K562 (cell line): ENCODE measurements at regions not wholly inside any gene's neighbourhood (a gene's known extent, or its start where the extent isn't known, plus 50 kb on each side); places are given as distances from the start of the nearest gene placed in this dataset.

ENCODE experiments used
- ATAC-seq: fragments of 200-7000 bp; cut with Tn5 transposase; 3 replicates; pipeline ENCODE4 v1.9.1; 2020; ENCODE audit warnings: moderate library complexity
- BruUV-seq: library from RNA; stranded (reverse); fragments of 400-500 nt; replicated peaks from 2 replicates; lab custom pipeline; 2021; lab: Mats Ljungman, UMichigan
- CTCF ChIA-PET: fragments of 300-600 bp; formaldehyde crosslinking; extraction: SDS; loops from one replicate; lab custom pipeline; 2021; ENCODE audit warnings: low intra/inter-chr PET ratio; lab: Yijun Ruan, JAX
- POLR2A ChIA-PET: fragments of 300-600, 350-650 bp; sonication (Branson Sonifier 250); formaldehyde crosslinking; extraction: SDS; loops from one replicate; lab custom pipeline; 2021; ENCODE audit warnings: antibody characterized with exemption, inconsistent platforms; lab: Yijun Ruan, JAX
- DNase-seq, 4 experiments: peaks; one replicate each; pipeline versions ENCODE4 v3.0.0 to v3.0.0-alpha.2; 2011 to 2018; ENCODE audit warnings: low spot score in 3 of 4, mixed read lengths in 3 of 4; ENCODE audit errors: extremely low read depth in 1 of 4
- FAIRE-seq: peaks from 2 replicates; lab custom pipeline; 2011; peaks lifted over from hg19 to GRCh38; lab: Jason Lieb, UNC
- H2AFZ ChIP-seq: 2 replicates; pipeline ENCODE4 v1.6.0; 2011; ENCODE audit warnings: low read depth, low read length, control low read depth, inconsistent platforms
- H3K27ac ChIP-seq: fragments of 200-600 bp; 3 replicates; pipeline ENCODE4 v1.8.0; 2011; ENCODE audit warnings: low read depth, mild to moderate bottlenecking, control low read depth, inconsistent platforms, low read length, moderate library complexity, mixed read lengths; ENCODE audit errors: extremely low read depth
- H3K27me3 ChIP-seq, 2 experiments: fragments of 300-600 bp in 1 of 2; 2 replicates in 1 of 2; 3 replicates in 1 of 2; pipeline versions ENCODE4 v1.6.0 to v1.8.0; 2011; ENCODE audit warnings: inconsistent platforms in 2 of 2, low read length in 2 of 2, mild to moderate bottlenecking in 1 of 2, mixed read lengths in 1 of 2, moderate library complexity in 1 of 2; ENCODE audit not compliant: control insufficient read depth in 2 of 2, insufficient read depth in 2 of 2
- H3K36me3 ChIP-seq: fragments of 300-600 bp; 3 replicates; pipeline ENCODE4 v1.8.0; 2011; ENCODE audit warnings: mild to moderate bottlenecking, low read length, inconsistent platforms; ENCODE audit not compliant: control insufficient read depth, insufficient read depth
- H3K4me1 ChIP-seq, 2 experiments: fragments of 200-600 bp in 1 of 2; replicated peaks in 1 of 2; 2 replicates in 1 of 2; 3 replicates in 1 of 2; pipeline versions ENCODE4 v1.5.1 to v1.8.0; 2011; ENCODE audit warnings: inconsistent platforms in 2 of 2, low read length in 2 of 2, mild to moderate bottlenecking in 1 of 2, mixed read lengths in 1 of 2, moderate library complexity in 1 of 2; ENCODE audit not compliant: control insufficient read depth in 2 of 2, insufficient read depth in 2 of 2
- H3K4me2 ChIP-seq: 2 replicates; pipeline ENCODE4 v1.6.1; 2011; ENCODE audit warnings: low read length, control low read depth, inconsistent platforms, mixed read lengths; ENCODE audit not compliant: insufficient read depth
- H3K4me3 ChIP-seq: fragments of 200-600 bp; sonication (generic), shearing (Covaris generic); 2 replicates; pipeline ENCODE4 v1.5.1; 2016; ENCODE audit warnings: control low read depth, inconsistent platforms
- H3K79me2 ChIP-seq: fragments of 200-600 bp; 3 replicates; pipeline ENCODE4 v1.8.0; 2011; ENCODE audit warnings: low read length, inconsistent platforms; ENCODE audit not compliant: control insufficient read depth, insufficient read depth
- H3K9ac ChIP-seq, 2 experiments: 2 replicates each; pipeline versions ENCODE4 v1.6.0 to v1.6.1; 2011; ENCODE audit warnings: low read depth in 2 of 2, low read length in 2 of 2, control low read depth in 1 of 2, inconsistent platforms in 1 of 2, mild to moderate bottlenecking in 1 of 2, mixed read lengths in 1 of 2; ENCODE audit not compliant: insufficient read depth in 1 of 2
- H3K9me1 ChIP-seq: one replicate; pipeline ENCODE4 v1.6.0; 2011; ENCODE audit warnings: inconsistent platforms, mild to moderate bottlenecking, low read length, moderate library complexity; ENCODE audit not compliant: control insufficient read depth, insufficient read depth
- H3K9me3 ChIP-seq: replicated peaks from 2 replicates; pipeline ENCODE4 v1.5.1; 2011; ENCODE audit warnings: low read depth, low read length, inconsistent platforms; ENCODE audit not compliant: control insufficient read depth, insufficient read depth
- H4K20me1 ChIP-seq: replicated peaks from 2 replicates; pipeline ENCODE4 v1.6.1; 2011; ENCODE audit warnings: low read length, inconsistent platforms, mixed read lengths; ENCODE audit not compliant: control insufficient read depth, insufficient read depth
- CREM ChIP-seq: IDR thresholded peaks from 2 replicates; pipeline ENCODE4 v1.6.1; 2014; ENCODE audit warnings: antibody characterized with exemption, low read depth
- ETV5 ChIP-seq: sonication (generic); formaldehyde crosslinking; IDR thresholded peaks from 2 replicates; pipeline ENCODE4 v1.4.0; 2020; ENCODE audit warnings: low read depth, mild to moderate bottlenecking, missing genetic modification reagents
- HDAC2 ChIP-seq: fragments of 450-650 bp; IDR thresholded peaks from 2 replicates; pipeline ENCODE4 v1.6.1; 2016; ENCODE audit warnings: mild to moderate bottlenecking
- HINFP ChIP-seq: fragments of 450-650 bp; conservative IDR thresholded peaks from 2 replicates; pipeline ENCODE4 v1.6.1; 2016; ENCODE audit warnings: missing genetic modification characterization, low read depth, mild to moderate bottlenecking, control low read depth, missing compliant biosample characterization
- ILF3 ChIP-seq: fragments of 450-650 bp; IDR thresholded peaks from 2 replicates; pipeline ENCODE4 v1.6.1; 2018; ENCODE audit warnings: antibody characterized with exemption, mild to moderate bottlenecking, moderate library complexity, borderline replicate concordance
- MAFF ChIP-seq: IDR thresholded peaks from 2 replicates; pipeline ENCODE4 v1.6.1; 2012; ENCODE audit warnings: low read length, improper control_type of control experiment
- MTA1 ChIP-seq: fragments of 450-650 bp; IDR thresholded peaks from 2 replicates; pipeline ENCODE4 v1.6.1; 2017; ENCODE audit warnings: borderline replicate concordance
- PML ChIP-seq: IDR thresholded peaks from 2 replicates; pipeline ENCODE4 v1.6.1; 2012; ENCODE audit warnings: low read length, inconsistent platforms
- PYGO2 ChIP-seq: fragments of 450-650 bp; IDR thresholded peaks from 2 replicates; pipeline ENCODE4 v1.6.1; 2016; ENCODE audit warnings: mild to moderate bottlenecking, missing genetic modification characterization, moderate library complexity, missing compliant biosample characterization
- XRCC3 ChIP-seq: fragments of 450-650 bp; IDR thresholded peaks from 2 replicates; pipeline ENCODE4 v1.6.1; 2017; ENCODE audit warnings: mild to moderate bottlenecking, moderate library complexity
- ZKSCAN8 ChIP-seq: fragments of 200-800 bp; sonication (Bioruptor generic); IDR thresholded peaks from 2 replicates; pipeline ENCODE4 v1.6.1; 2016; ENCODE audit warnings: missing genetic modification characterization, missing compliant biosample characterization
- ZNF217 ChIP-seq: sonication (generic); formaldehyde crosslinking; IDR thresholded peaks from 2 replicates; pipeline ENCODE4 v1.8.0; 2022; ENCODE audit warnings: mild to moderate bottlenecking, missing genetic modification reagents
- WGBS: fragments of 100-300 bp; shearing (Covaris generic); methylation state at CpG from one replicate; pipeline ENCODE4 v1.1.6; 2016; ENCODE audit warnings: low coverage, mixed read lengths; ENCODE audit not compliant: insufficient coverage; ENCODE audit errors: missing lambda C conversion rate; 5-methylcytosine and 5-hydroxymethylcytosine counted together
- in situ Hi-C: fragments of 300-500 bp; cut with MboI; formaldehyde crosslinking; loops from 4 replicates; pipeline ENCODE4 v1.15.0; 2018; ENCODE audit warnings: inconsistent platforms, mixed read lengths
- intact Hi-C: fragments of 100-400 bp; cut with micrococcal nuclease; formaldehyde crosslinking; loops from 2 replicates; pipeline ENCODE4 v1.14.2; 2022

GRCh38 chr3:127078626-127079025 is 95.7 kb downstream of the PLXNA1 start:
- H4K20me1 ChIP-seq, result no peaks in the 10 kb centered on the region
- FAIRE-seq, result no peak
- POLR2A ChIA-PET, result no interaction called here
- no peak overlapping the region for H3K4me3 ChIP-seq
- no peak overlapping the region for H3K9ac ChIP-seq
- TF ChIP-seq ILF3, result no peak
- TF ChIP-seq CREM, result no peak
- TF ChIP-seq ZKSCAN8 (CRISPR knock-in tag), result no peak
- TF ChIP-seq ETV5, result no peak
- TF ChIP-seq ZNF217 (CRISPR knock-in tag), result no peak
- no peak for TF ChIP-seq MTA1
- no peak for TF ChIP-seq HINFP (tag)
- no peak for TF ChIP-seq PML
- no peak for TF ChIP-seq MAFF
- TF ChIP-seq HDAC2, result no peak
- no peak for TF ChIP-seq XRCC3
- TF ChIP-seq PYGO2, result no peak
- TF ChIP-seq, all 486 proteins: peak for 0
- DNase-seq, result no peak
- no peaks in the 10 kb centered on the region for H3K9me3 ChIP-seq
- no peak overlapping the region for H3K4me2 ChIP-seq
- H3K27ac ChIP-seq, result no peak overlapping the region
- in situ Hi-C loops, result no loop called here
- CTCF ChIA-PET, result no interaction called here
- BruUV-seq, result no TSS peak
- no peaks in the 10 kb centered on the region for H3K9me1 ChIP-seq
- ATAC-seq, result no peak
- H3K27me3 ChIP-seq, result peaks cover 0 to 34% of the 10 kb centered on the region in 2 experiments; a peak in 3 of 5 replicates
- intact Hi-C loops, result no loop called here
- no peaks in the 10 kb centered on the region for H3K36me3 ChIP-seq
- no peaks in the 10 kb centered on the region for H3K79me2 ChIP-seq
- no peak overlapping the region for H2AFZ ChIP-seq
- peaks cover 0 to 4% of the 10 kb centered on the region in 2 experiments; a peak in 2 of 5 replicates for H3K4me1 ChIP-seq
- WGBS, result 0% methylated on average over 2 of the region's 9 CpGs
